ENCODE measurements at regions not wholly inside any gene's neighbourhood (a gene's known extent, or its start where the extent isn't known, plus 50 kb on each side); places are given as distances from the start of the nearest gene placed in this dataset.

DNA sequence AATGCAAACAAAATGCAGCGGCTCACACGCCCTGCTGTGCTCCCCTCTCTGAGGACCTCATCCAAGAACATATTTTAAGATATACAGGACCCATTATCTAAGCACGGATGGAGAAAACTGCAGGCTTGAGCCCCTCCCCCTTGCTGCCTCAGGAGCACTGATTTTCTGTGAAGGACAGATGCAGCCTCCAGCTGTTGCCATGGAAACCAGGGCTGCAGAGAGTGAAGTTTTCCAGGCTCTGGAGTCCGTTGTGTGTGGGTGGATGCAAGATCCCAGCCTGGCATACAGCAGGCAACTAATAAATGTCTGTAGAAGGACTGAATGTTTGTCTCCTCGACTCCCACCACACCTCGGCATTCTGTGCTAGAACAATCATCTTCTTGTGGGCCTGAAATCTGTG, 105.6 kb upstream of the PEG3 start:
- H3K4me1 ChIP-seq (ENCODE audit: control insufficient read depth, insufficient read depth, low read length), result no peaks in the 10 kb centered on the region
- H3K36me3 ChIP-seq (ENCODE audit: control insufficient read depth, insufficient read depth, low read length), result no peaks in the 10 kb centered on the region
- no CpG with 5 or more reads among the region's 6 CpGs for WGBS (ENCODE audit: insufficient coverage, low lambda C conversion rate)
- no peak overlapping the region for H3K27ac ChIP-seq (ENCODE audit: low read length)
- H3K27me3 ChIP-seq (ENCODE audit: control insufficient read depth, insufficient read depth, low read length), result no peaks in the 10 kb centered on the region
- DNase-seq, result no peak
- no peak overlapping the region for H3K4me3 ChIP-seq (ENCODE audit: low read length)
- H3K9me3 ChIP-seq (ENCODE audit: control insufficient read depth, low read depth, low read length), result peaks cover 3% of the 10 kb centered on the region

DNA sequence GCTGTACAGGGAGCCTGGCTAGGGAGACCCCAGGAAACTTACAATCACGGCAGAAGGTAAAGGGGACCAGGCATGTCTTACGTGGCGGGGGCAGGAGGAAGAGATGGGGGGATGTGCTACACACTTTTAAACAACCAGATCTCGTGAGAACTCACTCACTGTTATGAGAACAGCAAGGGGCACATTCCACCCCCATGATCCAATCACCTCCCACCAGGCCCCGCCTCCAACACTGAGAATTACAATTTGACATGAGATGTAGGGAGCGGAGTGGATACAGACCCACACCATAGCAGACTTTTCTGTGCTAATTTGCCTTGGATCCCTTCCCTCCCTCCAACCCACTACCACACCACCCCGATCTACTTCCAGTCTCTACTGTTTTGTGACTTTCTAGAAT, 106.7 kb upstream of the PEG3 start:
- no peak for DNase-seq
- no peaks in the 10 kb centered on the region for H3K36me3 ChIP-seq (ENCODE audit: control insufficient read depth, insufficient read depth, low read length)
- no peak overlapping the region for H3K4me3 ChIP-seq (ENCODE audit: low read length)
- no CpG with 5 or more reads among the region's 7 CpGs for WGBS (ENCODE audit: insufficient coverage, low lambda C conversion rate)
- H3K9me3 ChIP-seq (ENCODE audit: control insufficient read depth, low read depth, low read length), result peaks cover 3% of the 10 kb centered on the region
- H3K4me1 ChIP-seq (ENCODE audit: control insufficient read depth, insufficient read depth, low read length), result no peaks in the 10 kb centered on the region
- no peak overlapping the region for H3K27ac ChIP-seq (ENCODE audit: low read length)
- no peaks in the 10 kb centered on the region for H3K27me3 ChIP-seq (ENCODE audit: control insufficient read depth, insufficient read depth, low read length)

DNA sequence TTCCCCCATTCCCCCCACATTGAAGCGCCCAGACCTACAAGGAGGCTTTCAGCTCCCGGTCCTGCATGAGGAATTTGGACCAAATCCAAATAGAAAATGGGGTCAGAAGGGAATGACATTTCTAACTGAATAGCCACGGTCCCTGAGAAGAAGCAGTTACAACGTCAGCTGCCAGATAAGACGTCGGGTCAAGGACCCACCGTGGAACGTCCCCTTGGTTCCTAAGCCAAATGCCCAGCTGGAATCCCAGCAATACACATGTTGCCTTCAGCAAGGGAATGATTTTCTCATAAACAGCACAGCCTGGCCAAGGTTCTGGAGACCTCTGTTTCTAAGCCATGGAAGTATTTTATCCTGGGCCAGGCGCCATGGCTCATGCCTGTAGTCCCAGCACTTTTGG, 109.1 kb upstream of the PEG3 start:
- no peak for DNase-seq
- Histone ChIP-seq H3K4me1 (ENCODE audit: control insufficient read depth, insufficient read depth, low read length) (no peaks in the 10 kb centered on the region), H3K4me3 (ENCODE audit: low read length) (no peak overlapping the region), H3K27me3 (ENCODE audit: control insufficient read depth, insufficient read depth, low read length) (no peaks in the 10 kb centered on the region), H3K9me3 (ENCODE audit: control insufficient read depth, low read depth, low read length) (no peaks in the 10 kb centered on the region), H3K27ac (ENCODE audit: low read length) (no peak overlapping the region), H3K36me3 (ENCODE audit: control insufficient read depth, insufficient read depth, low read length) (no peaks in the 10 kb centered on the region)
- no CpG with 5 or more reads among the region's 9 CpGs for WGBS (ENCODE audit: insufficient coverage, low lambda C conversion rate)

DNA sequence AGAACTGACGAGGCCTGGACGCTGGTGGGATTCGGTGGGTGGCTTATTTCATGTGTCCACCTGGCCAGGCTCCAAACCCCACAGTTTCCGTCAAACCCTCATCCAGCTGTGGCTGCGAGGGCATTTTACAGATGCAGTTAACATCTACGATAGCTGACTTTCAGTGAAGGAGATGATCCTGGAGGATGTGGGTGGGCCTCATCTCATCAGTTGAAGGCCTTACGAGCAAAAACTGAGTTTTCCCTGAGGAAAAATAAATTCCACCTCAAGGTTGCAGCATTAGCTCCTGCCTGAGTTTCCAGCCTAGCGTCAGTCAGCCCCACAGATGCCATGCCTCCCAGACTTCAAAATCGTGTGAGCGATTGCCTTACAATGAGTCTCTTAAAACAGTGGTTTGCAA, 111.1 kb upstream of the PEG3 start:
- Histone ChIP-seq H3K9me3 (ENCODE audit: control insufficient read depth, low read depth, low read length) (no peaks in the 10 kb centered on the region), H3K36me3 (ENCODE audit: control insufficient read depth, insufficient read depth, low read length) (no peaks in the 10 kb centered on the region), H3K4me3 (ENCODE audit: low read length) (no peak overlapping the region), H3K27me3 (ENCODE audit: control insufficient read depth, insufficient read depth, low read length) (no peaks in the 10 kb centered on the region), H3K27ac (ENCODE audit: low read length) (no peak overlapping the region), H3K4me1 (ENCODE audit: control insufficient read depth, insufficient read depth, low read length) (peaks cover 2% of the 10 kb centered on the region)
- no peak for DNase-seq
- 100% methylated on average over 1 of the region's 10 CpGs for WGBS (ENCODE audit: insufficient coverage, low lambda C conversion rate)

DNA sequence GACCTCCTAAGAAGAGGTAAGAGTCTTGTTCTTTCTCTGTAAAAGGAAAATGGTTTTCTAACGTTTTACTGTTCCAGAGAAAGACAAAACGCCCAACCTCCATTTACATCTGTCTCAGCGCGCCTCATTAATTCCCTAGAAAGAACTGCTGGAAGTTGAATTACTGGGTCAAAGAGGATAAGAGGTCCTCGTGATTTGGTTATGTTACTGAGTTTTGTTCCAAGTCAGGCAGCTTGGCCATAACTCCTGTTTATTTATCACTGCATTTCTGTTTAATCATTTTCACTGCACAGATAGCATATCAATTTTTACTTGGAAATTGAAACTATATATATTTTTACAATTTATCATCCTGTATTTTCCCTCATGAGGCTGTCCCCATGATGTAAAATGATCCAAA, 112.9 kb upstream of the PEG3 start:
- Histone ChIP-seq H3K36me3 (ENCODE audit: control insufficient read depth, insufficient read depth, low read length) (no peaks in the 10 kb centered on the region), H3K9me3 (ENCODE audit: control insufficient read depth, low read depth, low read length) (no peaks in the 10 kb centered on the region), H3K27ac (ENCODE audit: low read length) (no peak overlapping the region), H3K4me3 (ENCODE audit: low read length) (no peak overlapping the region), H3K27me3 (ENCODE audit: control insufficient read depth, insufficient read depth, low read length) (peaks cover 5% of the 10 kb centered on the region), H3K4me1 (ENCODE audit: control insufficient read depth, insufficient read depth, low read length) (peaks cover 2% of the 10 kb centered on the region)
- WGBS (ENCODE audit: insufficient coverage, low lambda C conversion rate), result 14% methylated on average over 1 of the region's 5 CpGs
- DNase-seq, result no peak

DNA sequence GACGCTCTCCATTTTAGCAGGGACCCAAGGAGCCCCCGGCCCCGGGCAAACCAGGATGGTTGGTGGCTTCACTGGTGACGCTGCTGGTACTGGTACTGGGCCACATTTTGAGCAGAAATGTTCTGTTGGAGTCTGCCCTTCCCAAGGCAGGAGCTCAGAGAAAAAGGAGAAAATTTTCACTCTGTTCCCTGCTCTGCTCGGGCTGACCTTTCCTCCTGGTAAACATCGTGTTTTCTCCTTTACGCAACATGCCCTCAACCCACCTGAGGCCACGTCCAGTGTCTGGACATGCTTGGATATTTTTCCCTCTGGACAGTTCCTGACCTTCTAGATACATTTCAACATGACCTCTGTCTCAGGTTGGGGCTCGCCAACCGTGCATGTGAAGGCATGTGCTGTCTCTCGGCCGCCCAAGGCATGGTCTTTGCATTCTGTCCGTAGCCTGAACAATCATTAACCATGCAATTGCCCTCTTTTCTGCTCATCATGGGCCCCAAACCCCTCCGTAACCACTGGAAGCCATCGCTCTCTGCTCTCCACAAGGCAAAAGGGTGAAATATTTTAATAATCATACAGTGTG, 115.2 kb upstream of the PEG3 start:
- Histone ChIP-seq H3K36me3 (ENCODE audit: control insufficient read depth, insufficient read depth, low read length) (no peaks in the 10 kb centered on the region), H3K4me1 (ENCODE audit: control insufficient read depth, insufficient read depth, low read length) (peaks cover 2% of the 10 kb centered on the region), H3K27ac (ENCODE audit: low read length) (no peak overlapping the region), H3K9me3 (ENCODE audit: control insufficient read depth, low read depth, low read length) (no peaks in the 10 kb centered on the region), H3K27me3 (ENCODE audit: control insufficient read depth, insufficient read depth, low read length) (peaks cover 6% of the 10 kb centered on the region), H3K4me3 (ENCODE audit: low read length) (no peak overlapping the region)
- no CpG with 5 or more reads among the region's 15 CpGs for WGBS (ENCODE audit: insufficient coverage, low lambda C conversion rate)
- no peak for DNase-seq

DNA sequence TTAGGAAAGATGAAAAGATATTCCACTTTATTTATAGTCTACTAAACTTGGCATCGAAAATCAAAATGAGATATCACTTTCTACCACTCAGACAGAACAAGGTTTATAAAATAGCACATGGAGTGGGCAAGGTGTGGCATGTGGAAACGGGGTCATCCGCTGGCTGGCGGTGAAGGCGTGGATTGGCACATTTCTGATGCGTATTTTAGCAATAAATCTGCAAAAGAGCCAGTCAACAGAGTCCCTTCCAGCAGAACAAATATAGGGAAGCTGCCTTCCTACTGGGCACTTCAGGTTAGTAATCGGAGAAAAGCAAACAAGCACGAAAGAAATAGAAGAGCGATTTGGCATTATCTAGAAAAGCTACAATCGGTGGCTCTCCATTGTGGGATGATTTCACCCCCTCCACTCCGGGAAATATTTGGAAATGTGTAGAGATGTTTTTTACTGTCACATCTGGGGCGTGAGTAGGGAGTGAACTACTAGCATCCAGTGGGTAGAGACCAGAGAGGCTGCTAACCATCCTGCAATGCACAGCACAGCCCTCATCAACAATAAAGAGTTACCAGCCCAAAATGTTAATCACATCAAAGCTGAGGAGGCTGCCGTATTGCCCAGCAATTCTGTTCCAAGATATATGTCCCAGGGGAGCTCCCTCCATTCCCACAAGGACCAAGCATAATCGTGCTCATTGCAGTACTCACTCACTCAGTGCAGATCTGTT, 116.1 kb upstream of the PEG3 start:
- Histone ChIP-seq H3K27ac (ENCODE audit: low read length) (no peak overlapping the region), H3K4me3 (ENCODE audit: low read length) (no peak overlapping the region), H3K4me1 (ENCODE audit: control insufficient read depth, insufficient read depth, low read length) (peaks cover 2% of the 10 kb centered on the region), H3K27me3 (ENCODE audit: control insufficient read depth, insufficient read depth, low read length) (peaks cover 6% of the 10 kb centered on the region), H3K9me3 (ENCODE audit: control insufficient read depth, low read depth, low read length) (no peaks in the 10 kb centered on the region), H3K36me3 (ENCODE audit: control insufficient read depth, insufficient read depth, low read length) (no peaks in the 10 kb centered on the region)
- WGBS (ENCODE audit: insufficient coverage, low lambda C conversion rate), result 35% methylated on average over 2 of the region's 14 CpGs
- no peak for DNase-seq

DNA sequence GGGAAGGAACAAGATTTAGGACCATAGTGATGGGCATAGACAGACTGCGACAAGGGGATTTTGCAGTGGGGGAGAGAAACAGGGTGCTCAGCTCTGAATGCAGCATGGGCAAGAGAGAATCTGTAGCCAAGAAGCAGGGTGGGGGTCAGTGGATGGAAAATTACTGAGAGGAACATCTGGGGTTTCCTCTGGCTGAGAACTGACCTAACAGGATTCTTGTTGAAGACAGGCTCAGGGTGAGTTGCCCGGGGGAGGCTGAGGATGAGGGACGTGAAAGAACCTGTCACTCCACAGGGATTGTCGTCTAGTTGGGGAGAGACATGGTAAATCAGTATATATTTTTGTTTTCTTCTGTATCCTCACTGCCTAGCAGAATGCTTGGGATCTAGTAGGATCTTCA, 118.7 kb upstream of the PEG3 start:
- Histone ChIP-seq H3K36me3 (ENCODE audit: control insufficient read depth, insufficient read depth, low read length) (no peaks in the 10 kb centered on the region), H3K27me3 (ENCODE audit: control insufficient read depth, insufficient read depth, low read length) (peaks cover 6% of the 10 kb centered on the region), H3K4me1 (ENCODE audit: control insufficient read depth, insufficient read depth, low read length) (peaks cover 2% of the 10 kb centered on the region), H3K27ac (ENCODE audit: low read length) (no peak overlapping the region), H3K9me3 (ENCODE audit: control insufficient read depth, low read depth, low read length) (no peaks in the 10 kb centered on the region), H3K4me3 (ENCODE audit: low read length) (no peak overlapping the region)
- DNase-seq, result no peak
- no CpG with 5 or more reads among the region's 4 CpGs for WGBS (ENCODE audit: insufficient coverage, low lambda C conversion rate)

DNA sequence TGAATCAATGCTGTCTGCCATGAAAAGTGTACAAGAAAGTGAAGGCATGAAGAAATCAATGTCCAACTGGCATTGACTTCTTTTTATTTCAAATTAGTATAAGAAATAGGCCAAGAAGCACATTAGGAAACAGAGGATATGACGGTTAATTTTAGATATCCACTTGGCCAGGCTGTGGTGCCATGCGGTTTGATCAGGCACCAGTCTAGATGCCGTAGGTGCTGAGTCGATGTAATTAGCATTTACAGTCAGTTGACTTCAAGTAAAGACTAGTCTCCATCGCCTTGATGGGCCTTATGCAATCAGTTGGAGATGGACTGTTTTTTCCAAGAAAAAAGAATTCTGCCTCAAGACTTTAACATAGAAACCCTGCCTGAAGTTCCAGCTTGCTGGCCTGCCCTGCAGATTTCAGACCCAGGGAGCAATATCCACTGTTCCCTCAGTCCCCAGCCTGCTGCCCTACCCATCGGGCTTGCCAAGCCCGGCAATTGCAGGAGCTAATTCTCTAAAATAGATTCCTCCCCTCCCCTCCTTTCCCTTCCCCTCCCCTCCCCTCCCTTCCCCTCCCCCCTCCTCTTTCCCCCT, 120.5 kb upstream of the PEG3 start:
- Histone ChIP-seq H3K9me3 (ENCODE audit: control insufficient read depth, low read depth, low read length) (no peaks in the 10 kb centered on the region), H3K27ac (ENCODE audit: low read length) (no peak overlapping the region), H3K27me3 (ENCODE audit: control insufficient read depth, insufficient read depth, low read length) (peaks cover 6% of the 10 kb centered on the region), H3K4me3 (ENCODE audit: low read length) (no peak overlapping the region), H3K36me3 (ENCODE audit: control insufficient read depth, insufficient read depth, low read length) (no peaks in the 10 kb centered on the region), H3K4me1 (ENCODE audit: control insufficient read depth, insufficient read depth, low read length) (peaks cover 1% of the 10 kb centered on the region)
- no CpG with 5 or more reads among the region's 7 CpGs for WGBS (ENCODE audit: insufficient coverage, low lambda C conversion rate)
- DNase-seq, result no peak

DNA sequence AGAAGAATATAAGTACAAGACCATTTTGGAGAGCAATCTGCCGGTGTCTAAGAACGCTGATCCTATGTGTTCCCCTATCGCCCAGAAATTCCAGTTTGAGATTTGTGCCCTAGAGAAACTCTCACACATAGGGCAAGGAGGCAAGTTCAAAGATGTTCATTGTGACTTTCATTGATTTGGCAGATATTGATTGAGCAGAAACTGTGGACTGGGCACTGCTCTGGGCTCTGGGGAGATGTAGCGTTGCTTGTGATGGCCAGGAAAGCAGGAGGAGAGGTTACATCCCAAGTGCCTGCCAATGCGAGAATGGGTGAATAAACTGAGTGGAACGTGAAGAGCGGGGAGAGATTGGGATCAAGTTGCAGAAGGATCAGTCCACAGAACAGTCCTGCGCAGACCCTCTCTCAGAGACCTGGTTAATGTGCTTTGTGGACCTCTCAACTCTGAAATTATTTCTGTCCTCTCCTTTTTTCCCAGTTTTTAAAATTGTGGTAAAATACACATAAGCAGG, 123.9 kb upstream of the PEG3 start:
- Histone ChIP-seq H3K27ac (ENCODE audit: low read length) (no peak overlapping the region), H3K9me3 (ENCODE audit: control insufficient read depth, low read depth, low read length) (no peaks in the 10 kb centered on the region), H3K4me3 (ENCODE audit: low read length) (no peak overlapping the region), H3K4me1 (ENCODE audit: control insufficient read depth, insufficient read depth, low read length) (peaks cover 6% of the 10 kb centered on the region), H3K36me3 (ENCODE audit: control insufficient read depth, insufficient read depth, low read length) (no peaks in the 10 kb centered on the region), H3K27me3 (ENCODE audit: control insufficient read depth, insufficient read depth, low read length) (peaks cover 4% of the 10 kb centered on the region)
- DNase-seq, result no peak
- no CpG with 5 or more reads among the region's 8 CpGs for WGBS (ENCODE audit: insufficient coverage, low lambda C conversion rate)
